NB4 (cell line): ENCODE measurements at regions not wholly inside any gene's neighbourhood (a gene's known extent, or its start where the extent isn't known, plus 50 kb on each side); places are given as distances from the start of the nearest gene placed in this dataset.

ENCODE experiments used
- CTCF ChIP-seq: IDR thresholded peaks from one replicate; pipeline ENCODE4 v1.5.1; 2012; ENCODE audit warnings: low read depth, low read length
- POLR2A ChIP-seq: IDR thresholded peaks from 2 replicates; pipeline ENCODE4 v1.6.1; 2011; ENCODE audit warnings: mild to moderate bottlenecking; ENCODE audit not compliant: insufficient read length; ENCODE audit errors: extremely low read depth

- TF ChIP-seq CTCF (no peak), POLR2A (no peak)
Measured at GRCh38 chr5:152686931-152687330, 281.9 kb upstream of the NMUR2 start.
